HL-60 (cell line): ENCODE measurements at regions not wholly inside any gene's neighbourhood (a gene's known extent, or its start where the extent isn't known, plus 50 kb on each side); places are given as distances from the start of the nearest gene placed in this dataset.

Experiments used
- DNase-seq, 2 experiments: peaks; one replicate each; pipeline ENCODE4 v3.0.0-alpha.2; 2010 to 2020; ENCODE audit warnings: low read depth in 1 of 2, low spot score in 1 of 2
- H3K27ac ChIP-seq: fragments of 250-450 bp; sonication (Bioruptor Pico); replicated peaks from 2 replicates; pipeline ENCODE4 v1.5.1; 2020; ENCODE audit warnings: mild to moderate bottlenecking, moderate library complexity
- H3K27me3 ChIP-seq: fragments of 250-450 bp; sonication (Bioruptor Pico); 2 replicates; pipeline ENCODE4 v1.5.1; 2021; ENCODE audit warnings: mild to moderate bottlenecking, moderate library complexity; ENCODE audit not compliant: insufficient read depth, poor library complexity, severe bottlenecking
- H3K4me3 ChIP-seq: replicated peaks from 2 replicates; pipeline ENCODE4 v1.5.1; 2011; ENCODE audit warnings: mild to moderate bottlenecking, control low read depth, low read length; ENCODE audit not compliant: insufficient read depth
- CTCF ChIP-seq: IDR thresholded peaks from one replicate; pipeline ENCODE4 v1.5.1; 2011; ENCODE audit warnings: low read length, control low read depth, inconsistent platforms; ENCODE audit not compliant: insufficient read depth
- GABPA ChIP-seq: IDR thresholded peaks from 2 replicates; pipeline ENCODE4 v1.6.1; 2012; ENCODE audit warnings: low read depth
- POLR2AphosphoS5 ChIP-seq: IDR thresholded peaks from 2 replicates; pipeline ENCODE4 v1.6.1; 2012; ENCODE audit warnings: low read depth
- REST ChIP-seq: IDR thresholded peaks from 2 replicates; pipeline ENCODE4 v1.6.1; 2012; ENCODE audit warnings: low read depth; ENCODE audit not compliant: insufficient replicate concordance
- SPI1 ChIP-seq: IDR thresholded peaks from 2 replicates; pipeline ENCODE4 v1.6.1; 2012; ENCODE audit warnings: low read depth, mild to moderate bottlenecking, borderline replicate concordance

GRCh38 chr20:16885746-16886145 is 137.6 kb downstream of the OTOR start:
- no peak overlapping the region for H3K27ac ChIP-seq
- no peak for DNase-seq
- peaks cover 2% of the 10 kb centered on the region for H3K27me3 ChIP-seq
- TF ChIP-seq SPI1, result no peak
- TF ChIP-seq POLR2AphosphoS5, result no peak
- TF ChIP-seq CTCF, result no peak
- TF ChIP-seq REST, result no peak
- TF ChIP-seq GABPA, result no peak
- no peak overlapping the region for H3K4me3 ChIP-seq

GRCh38 chr20:16898433-16898832 is 150.3 kb downstream of the OTOR start:
- DNase-seq, result no peak

GRCh38 chr20:16902662-16903061 is 154.5 kb downstream of the OTOR start:
- H3K27ac ChIP-seq, result no peak overlapping the region
- H3K4me3 ChIP-seq, result no peak overlapping the region
- DNase-seq, result no peak
- TF ChIP-seq CTCF (no peak), POLR2AphosphoS5 (no peak), REST (no peak), GABPA (no peak), SPI1 (no peak)
- no peaks in the 10 kb centered on the region for H3K27me3 ChIP-seq

More at GRCh38 chr20:16898433-16898832, 150.3 kb downstream of the OTOR start:
- no peak overlapping the region for H3K4me3 ChIP-seq
- TF ChIP-seq GABPA (no peak), POLR2AphosphoS5 (no peak), CTCF (no peak), SPI1 (no peak), REST (no peak)
- no peak overlapping the region for H3K27ac ChIP-seq
- H3K27me3 ChIP-seq, result no peaks in the 10 kb centered on the region
